ENCODE measurements at regions not wholly inside any gene's neighbourhood (a gene's known extent, or its start where the extent isn't known, plus 50 kb on each side); places are given as distances from the start of the nearest gene placed in this dataset.

- TF ChIP-seq, protein P1, sequence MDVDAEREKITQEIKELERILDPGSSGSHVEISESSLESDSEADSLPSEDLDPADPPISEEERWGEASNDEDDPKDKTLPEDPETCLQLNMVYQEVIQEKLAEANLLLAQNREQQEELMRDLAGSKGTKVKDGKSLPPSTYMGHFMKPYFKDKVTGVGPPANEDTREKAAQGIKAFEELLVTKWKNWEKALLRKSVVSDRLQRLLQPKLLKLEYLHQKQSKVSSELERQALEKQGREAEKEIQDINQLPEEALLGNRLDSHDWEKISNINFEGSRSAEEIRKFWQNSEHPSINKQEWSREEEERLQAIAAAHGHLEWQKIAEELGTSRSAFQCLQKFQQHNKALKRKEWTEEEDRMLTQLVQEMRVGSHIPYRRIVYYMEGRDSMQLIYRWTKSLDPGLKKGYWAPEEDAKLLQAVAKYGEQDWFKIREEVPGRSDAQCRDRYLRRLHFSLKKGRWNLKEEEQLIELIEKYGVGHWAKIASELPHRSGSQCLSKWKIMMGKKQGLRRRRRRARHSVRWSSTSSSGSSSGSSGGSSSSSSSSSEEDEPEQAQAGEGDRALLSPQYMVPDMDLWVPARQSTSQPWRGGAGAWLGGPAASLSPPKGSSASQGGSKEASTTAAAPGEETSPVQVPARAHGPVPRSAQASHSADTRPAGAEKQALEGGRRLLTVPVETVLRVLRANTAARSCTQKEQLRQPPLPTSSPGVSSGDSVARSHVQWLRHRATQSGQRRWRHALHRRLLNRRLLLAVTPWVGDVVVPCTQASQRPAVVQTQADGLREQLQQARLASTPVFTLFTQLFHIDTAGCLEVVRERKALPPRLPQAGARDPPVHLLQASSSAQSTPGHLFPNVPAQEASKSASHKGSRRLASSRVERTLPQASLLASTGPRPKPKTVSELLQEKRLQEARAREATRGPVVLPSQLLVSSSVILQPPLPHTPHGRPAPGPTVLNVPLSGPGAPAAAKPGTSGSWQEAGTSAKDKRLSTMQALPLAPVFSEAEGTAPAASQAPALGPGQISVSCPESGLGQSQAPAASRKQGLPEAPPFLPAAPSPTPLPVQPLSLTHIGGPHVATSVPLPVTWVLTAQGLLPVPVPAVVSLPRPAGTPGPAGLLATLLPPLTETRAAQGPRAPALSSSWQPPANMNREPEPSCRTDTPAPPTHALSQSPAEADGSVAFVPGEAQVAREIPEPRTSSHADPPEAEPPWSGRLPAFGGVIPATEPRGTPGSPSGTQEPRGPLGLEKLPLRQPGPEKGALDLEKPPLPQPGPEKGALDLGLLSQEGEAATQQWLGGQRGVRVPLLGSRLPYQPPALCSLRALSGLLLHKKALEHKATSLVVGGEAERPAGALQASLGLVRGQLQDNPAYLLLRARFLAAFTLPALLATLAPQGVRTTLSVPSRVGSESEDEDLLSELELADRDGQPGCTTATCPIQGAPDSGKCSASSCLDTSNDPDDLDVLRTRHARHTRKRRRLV (CRISPR knock-in tag; IDR thresholded peaks at IDR 0.05), result no peak
- TF ChIP-seq SRSF1 (optimal IDR thresholded peaks at IDR 0.05; ENCODE audit: low read depth, low read length) (no peak), ZBTB49 (CRISPR knock-in tag; IDR thresholded peaks at IDR 0.05; ENCODE audit: borderline replicate concordance) (no peak), REXO4 (CRISPR knock-in tag; IDR thresholded peaks at IDR 0.05; ENCODE audit: borderline replicate concordance) (no peak), CBX1 (IDR thresholded peaks at IDR 0.05; ENCODE audit: low read depth) (no peak), ISL2 (CRISPR knock-in tag; IDR thresholded peaks at IDR 0.05) (no peak)
Observed at GRCh38 chr6:153958860-153959259, 80.2 kb upstream of the OPRM1 start (continued).

- intact Hi-C loops (cut with micrococcal nuclease; ENCODE audit: unreplicated experiment), result no loop called here
- in situ Hi-C loops (cut with HindIII; ENCODE audit: extremely low pct_ligation_motif_present, low pct_unique_long_range_greater_than_20kb), result loop anchor here (25.0 kb wide), 1 partner anchor 720 kb away; no protein-coding TSS in a partner anchor
- Histone ChIP-seq H3K4me3 (replicated peaks in 1 of 3; ENCODE audit: insufficient read depth in 1 of 3, low read depth in 2 of 3, low read length in 3 of 3) (no peak overlapping the region), H4K20me1 (ENCODE audit: insufficient read depth, low read length) (no peaks in the 10 kb centered on the region), H3K9ac (ENCODE audit: insufficient read depth, low read depth, low read length) (no peak overlapping the region), H3K27ac (ENCODE audit: extremely low read length, insufficient read depth, low read length) (no peak overlapping the region), H3K36me3 (replicated peaks in 1 of 2; ENCODE audit: control insufficient read depth in 1 of 2, insufficient read depth in 2 of 2, low read length in 2 of 2) (no peaks in the 10 kb centered on the region), H3K27me3 (ENCODE audit: control insufficient read depth in 1 of 2, insufficient read depth in 2 of 2, low read length in 2 of 2) (no peaks in the 10 kb centered on the region), H3K4me2 (ENCODE audit: low read depth, low read length) (no peak overlapping the region), H3K4me1 (ENCODE audit: insufficient read depth, low read length) (no peaks in the 10 kb centered on the region), H3K9me3 (ENCODE audit: low read length) (no peaks in the 10 kb centered on the region), H2AFZ (ENCODE audit: low read length) (no peak overlapping the region), H3K79me2 (ENCODE audit: insufficient read depth, low read length) (no peaks in the 10 kb centered on the region)
- no peak for DNase-seq (ENCODE audit: low spot score)
- no TSS peak for BruUV-seq (replicated peaks)
- POLR2A ChIA-PET, result no interaction called here
- ATAC-seq, result no peak
- FAIRE-seq, result no peak
- CTCF ChIA-PET (ENCODE audit: low intra/inter-chr PET ratio, low total read pairs), result no interaction called here
- WGBS (ENCODE audit: low lambda C conversion rate), result 7% methylated on average over 4 of the region's 4 CpGs
- TF ChIP-seq TOE1 (CRISPR knock-in tag; IDR thresholded peaks at IDR 0.05) (no peak), MEIS2 (CRISPR knock-in tag; IDR thresholded peaks at IDR 0.05) (no peak), THAP11 (CRISPR knock-in tag; IDR thresholded peaks at IDR 0.05) (no peak), STAG1 (CRISPR knock-in tag; IDR thresholded peaks at IDR 0.05) (no peak), ZC3H4 (CRISPR knock-in tag; IDR thresholded peaks at IDR 0.05; ENCODE audit: borderline replicate concordance) (no peak), PHF20 (CRISPR knock-in tag; IDR thresholded peaks at IDR 0.05) (no peak), PRPF4 (IDR thresholded peaks at IDR 0.05; ENCODE audit: low read depth, low read length, poor library complexity, severe bottlenecking) (no peak)
- TF ChIP-seq, protein P2, sequence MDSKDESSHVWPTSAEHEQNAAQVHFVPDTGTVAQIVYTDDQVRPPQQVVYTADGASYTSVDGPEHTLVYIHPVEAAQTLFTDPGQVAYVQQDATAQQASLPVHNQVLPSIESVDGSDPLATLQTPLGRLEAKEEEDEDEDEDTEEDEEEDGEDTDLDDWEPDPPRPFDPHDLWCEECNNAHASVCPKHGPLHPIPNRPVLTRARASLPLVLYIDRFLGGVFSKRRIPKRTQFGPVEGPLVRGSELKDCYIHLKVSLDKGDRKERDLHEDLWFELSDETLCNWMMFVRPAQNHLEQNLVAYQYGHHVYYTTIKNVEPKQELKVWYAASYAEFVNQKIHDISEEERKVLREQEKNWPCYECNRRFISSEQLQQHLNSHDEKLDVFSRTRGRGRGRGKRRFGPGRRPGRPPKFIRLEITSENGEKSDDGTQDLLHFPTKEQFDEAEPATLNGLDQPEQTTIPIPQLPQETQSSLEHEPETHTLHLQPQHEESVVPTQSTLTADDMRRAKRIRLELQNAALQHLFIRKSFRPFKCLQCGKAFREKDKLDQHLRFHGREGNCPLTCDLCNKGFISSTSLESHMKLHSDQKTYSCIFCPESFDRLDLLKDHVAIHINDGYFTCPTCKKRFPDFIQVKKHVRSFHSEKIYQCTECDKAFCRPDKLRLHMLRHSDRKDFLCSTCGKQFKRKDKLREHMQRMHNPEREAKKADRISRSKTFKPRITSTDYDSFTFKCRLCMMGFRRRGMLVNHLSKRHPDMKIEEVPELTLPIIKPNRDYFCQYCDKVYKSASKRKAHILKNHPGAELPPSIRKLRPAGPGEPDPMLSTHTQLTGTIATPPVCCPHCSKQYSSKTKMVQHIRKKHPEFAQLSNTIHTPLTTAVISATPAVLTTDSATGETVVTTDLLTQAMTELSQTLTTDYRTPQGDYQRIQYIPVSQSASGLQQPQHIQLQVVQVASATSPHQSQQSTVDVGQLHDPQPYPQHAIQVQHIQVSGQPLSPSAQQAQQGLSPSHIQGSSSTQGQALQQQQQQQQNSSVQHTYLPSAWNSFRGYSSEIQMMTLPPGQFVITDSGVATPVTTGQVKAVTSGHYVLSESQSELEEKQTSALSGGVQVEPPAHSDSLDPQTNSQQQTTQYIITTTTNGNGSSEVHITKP (CRISPR knock-in tag; IDR thresholded peaks at IDR 0.05; ENCODE audit: low read depth), result no peak
Observed at GRCh38 chr6:153957394-153957793, 81.6 kb upstream of the OPRM1 start.
